K562 (cell line): ENCODE measurements at regions not wholly inside any gene's neighbourhood (a gene's known extent, or its start where the extent isn't known, plus 50 kb on each side); places are given as distances from the start of the nearest gene placed in this dataset.

Experiments
- ATAC-seq: fragments of 200-7000 bp; cut with Tn5 transposase; 3 replicates; pipeline ENCODE4 v1.9.1; 2020; ENCODE audit warnings: moderate library complexity
- BruUV-seq: library from RNA; stranded (reverse); fragments of 400-500 nt; replicated peaks from 2 replicates; lab custom pipeline; 2021; lab: Mats Ljungman, UMichigan
- CTCF ChIA-PET: fragments of 300-600 bp; formaldehyde crosslinking; extraction: SDS; loops from one replicate; lab custom pipeline; 2021; ENCODE audit warnings: low intra/inter-chr PET ratio; lab: Yijun Ruan, JAX
- POLR2A ChIA-PET: fragments of 300-600, 350-650 bp; sonication (Branson Sonifier 250); formaldehyde crosslinking; extraction: SDS; loops from one replicate; lab custom pipeline; 2021; ENCODE audit warnings: antibody characterized with exemption, inconsistent platforms; lab: Yijun Ruan, JAX
- DNase-seq, 4 experiments: peaks; one replicate each; pipeline versions ENCODE4 v3.0.0 to v3.0.0-alpha.2; 2011 to 2018; ENCODE audit warnings: low spot score in 3 of 4, mixed read lengths in 3 of 4; ENCODE audit errors: extremely low read depth in 1 of 4
- FAIRE-seq: peaks from 2 replicates; lab custom pipeline; 2011; peaks lifted over from hg19 to GRCh38; lab: Jason Lieb, UNC
- H2AFZ ChIP-seq: 2 replicates; pipeline ENCODE4 v1.6.0; 2011; ENCODE audit warnings: low read depth, low read length, control low read depth, inconsistent platforms
- H3K27ac ChIP-seq: fragments of 200-600 bp; 3 replicates; pipeline ENCODE4 v1.8.0; 2011; ENCODE audit warnings: low read depth, mild to moderate bottlenecking, control low read depth, inconsistent platforms, low read length, moderate library complexity, mixed read lengths; ENCODE audit errors: extremely low read depth
- H3K27me3 ChIP-seq, 2 experiments: fragments of 300-600 bp in 1 of 2; 2 replicates in 1 of 2; 3 replicates in 1 of 2; pipeline versions ENCODE4 v1.6.0 to v1.8.0; 2011; ENCODE audit warnings: inconsistent platforms in 2 of 2, low read length in 2 of 2, mild to moderate bottlenecking in 1 of 2, mixed read lengths in 1 of 2, moderate library complexity in 1 of 2; ENCODE audit not compliant: control insufficient read depth in 2 of 2, insufficient read depth in 2 of 2
- H3K36me3 ChIP-seq: fragments of 300-600 bp; 3 replicates; pipeline ENCODE4 v1.8.0; 2011; ENCODE audit warnings: mild to moderate bottlenecking, low read length, inconsistent platforms; ENCODE audit not compliant: control insufficient read depth, insufficient read depth
- H3K4me1 ChIP-seq, 2 experiments: fragments of 200-600 bp in 1 of 2; replicated peaks in 1 of 2; 2 replicates in 1 of 2; 3 replicates in 1 of 2; pipeline versions ENCODE4 v1.5.1 to v1.8.0; 2011; ENCODE audit warnings: inconsistent platforms in 2 of 2, low read length in 2 of 2, mild to moderate bottlenecking in 1 of 2, mixed read lengths in 1 of 2, moderate library complexity in 1 of 2; ENCODE audit not compliant: control insufficient read depth in 2 of 2, insufficient read depth in 2 of 2
- H3K4me2 ChIP-seq: 2 replicates; pipeline ENCODE4 v1.6.1; 2011; ENCODE audit warnings: low read length, control low read depth, inconsistent platforms, mixed read lengths; ENCODE audit not compliant: insufficient read depth
- H3K4me3 ChIP-seq: fragments of 200-600 bp; sonication (generic), shearing (Covaris generic); 2 replicates; pipeline ENCODE4 v1.5.1; 2016; ENCODE audit warnings: control low read depth, inconsistent platforms
- H3K79me2 ChIP-seq: fragments of 200-600 bp; 3 replicates; pipeline ENCODE4 v1.8.0; 2011; ENCODE audit warnings: low read length, inconsistent platforms; ENCODE audit not compliant: control insufficient read depth, insufficient read depth
- H3K9ac ChIP-seq, 2 experiments: 2 replicates each; pipeline versions ENCODE4 v1.6.0 to v1.6.1; 2011; ENCODE audit warnings: low read depth in 2 of 2, low read length in 2 of 2, control low read depth in 1 of 2, inconsistent platforms in 1 of 2, mild to moderate bottlenecking in 1 of 2, mixed read lengths in 1 of 2; ENCODE audit not compliant: insufficient read depth in 1 of 2
- H3K9me1 ChIP-seq: one replicate; pipeline ENCODE4 v1.6.0; 2011; ENCODE audit warnings: inconsistent platforms, mild to moderate bottlenecking, low read length, moderate library complexity; ENCODE audit not compliant: control insufficient read depth, insufficient read depth
- H3K9me3 ChIP-seq: replicated peaks from 2 replicates; pipeline ENCODE4 v1.5.1; 2011; ENCODE audit warnings: low read depth, low read length, inconsistent platforms; ENCODE audit not compliant: control insufficient read depth, insufficient read depth
- H4K20me1 ChIP-seq: replicated peaks from 2 replicates; pipeline ENCODE4 v1.6.1; 2011; ENCODE audit warnings: low read length, inconsistent platforms, mixed read lengths; ENCODE audit not compliant: control insufficient read depth, insufficient read depth
- BHLHE40 ChIP-seq: IDR thresholded peaks from 2 replicates; pipeline ENCODE4 v1.6.1; 2011; ENCODE audit warnings: low read length, improper control_type of control experiment
- POLR2H ChIP-seq: IDR thresholded peaks from 2 replicates; pipeline ENCODE4 v1.6.1; 2016; ENCODE audit warnings: missing genetic modification characterization, low read depth, mild to moderate bottlenecking, control low read depth, missing compliant biosample characterization, moderate library complexity
- TFE3 ChIP-seq: fragments of 450-650 bp; formaldehyde crosslinking; IDR thresholded peaks from 2 replicates; pipeline ENCODE4 v1.4.0; 2020; ENCODE audit warnings: mild to moderate bottlenecking, mixed read lengths
- USF1 ChIP-seq: sonication (generic); formaldehyde crosslinking; IDR thresholded peaks from 2 replicates; pipeline ENCODE4 v1.9.0; 2022; ENCODE audit warnings: mild to moderate bottlenecking, missing genetic modification reagents
- USF2 ChIP-seq: sonication (generic); formaldehyde crosslinking; IDR thresholded peaks from 2 replicates; pipeline ENCODE4 v1.5.0; 2020; ENCODE audit warnings: missing genetic modification reagents
- ZFP36 ChIP-seq: fragments of 150-350 bp; IDR thresholded peaks from 2 replicates; pipeline ENCODE4 v1.6.1; 2018; ENCODE audit warnings: low read length, low read depth; ENCODE audit not compliant: partially characterized antibody
- WGBS: fragments of 100-300 bp; shearing (Covaris generic); methylation state at CpG from one replicate; pipeline ENCODE4 v1.1.6; 2016; ENCODE audit warnings: low coverage, mixed read lengths; ENCODE audit not compliant: insufficient coverage; ENCODE audit errors: missing lambda C conversion rate; 5-methylcytosine and 5-hydroxymethylcytosine counted together
- in situ Hi-C: fragments of 300-500 bp; cut with MboI; formaldehyde crosslinking; loops from 4 replicates; pipeline ENCODE4 v1.15.0; 2018; ENCODE audit warnings: inconsistent platforms, mixed read lengths
- intact Hi-C: fragments of 100-400 bp; cut with micrococcal nuclease; formaldehyde crosslinking; loops from 2 replicates; pipeline ENCODE4 v1.14.2; 2022

GRCh38 chr18:22477222-22477621 lies 59.5 kb upstream of the CTAGE1 start:
- peak; percentile 60 for ATAC-seq
- no peak overlapping the region for H3K4me2 ChIP-seq
- no peak for TF ChIP-seq POLR2H
- TF ChIP-seq, all 486 proteins: peak for 0
- 18% methylated on average over 1 of the region's 1 CpG for WGBS
- Histone ChIP-seq H2AFZ (no peak overlapping the region), H3K79me2 (no peaks in the 10 kb centered on the region), H3K9me3 (no peaks in the 10 kb centered on the region), H3K27ac (no peak overlapping the region), H3K9me1 (no peaks in the 10 kb centered on the region), H3K4me1 (peaks cover 0 to under 1% of the 10 kb centered on the region in 2 experiments; a peak in 2 of 5 replicates), H4K20me1 (no peaks in the 10 kb centered on the region), H3K9ac (no peak overlapping the region), H3K36me3 (no peaks in the 10 kb centered on the region), H3K4me3 (no peak overlapping the region), H3K27me3 (peaks cover 0 to 13% of the 10 kb centered on the region in 2 experiments; a peak in 2 of 5 replicates)
- FAIRE-seq (no peak), DNase-seq (no peak)
- POLR2A ChIA-PET = interaction anchor here (0.8 kb wide), 1 partner anchor 14 kb away, joined by 3 read pairs; no protein-coding TSS in a partner anchor
- CTCF ChIA-PET = no interaction called here
- no TSS peak for BruUV-seq
- in situ Hi-C loops = no loop called here
- intact Hi-C loops = no loop called here

GRCh38 chr18:22482948-22483347 lies 65.2 kb upstream of the CTAGE1 start:
- Histone ChIP-seq H3K9ac (no peak overlapping the region), H3K27me3 (no peaks in the 10 kb centered on the region), H3K4me3 (no peak overlapping the region), H3K79me2 (no peaks in the 10 kb centered on the region), H3K36me3 (no peaks in the 10 kb centered on the region), H2AFZ (peak overlapping the region; percentile 72), H3K4me1 (peaks cover 0 to 17% of the 10 kb centered on the region in 2 experiments; a peak in 3 of 5 replicates), H3K27ac (no peak overlapping the region), H3K4me2 (peak overlapping the region; percentile 8; the same call in 1 of the 2 replicates), H4K20me1 (no peaks in the 10 kb centered on the region), H3K9me3 (no peaks in the 10 kb centered on the region), H3K9me1 (no peaks in the 10 kb centered on the region)
- ChIA-PET CTCF (no interaction called here), POLR2A (interaction anchor here (1.0 to 1.5 kb wide), 4 partner anchors 9 to 28 kb away, joined by 3 to 4 read pairs (median 4); no protein-coding TSS in a partner anchor)
- FAIRE-seq (peak; percentile 72), ATAC-seq (peak; percentile 34), DNase-seq (peak in 1 of 4 experiments; percentile 3)
- intact Hi-C loops = no loop called here
- TF ChIP-seq USF1 (peak; percentile 45; the same call in 1 of the 2 replicates), BHLHE40 (peak; percentile 35; the same call in 1 of the 2 replicates), TFE3 (CRISPR knock-in tag) (peak; percentile 76), ZFP36 (no peak), USF2 (CRISPR knock-in tag) (peak; percentile 54; the same call in 1 of the 2 replicates)
- WGBS = 8% methylated on average over 3 of the region's 3 CpGs
- in situ Hi-C loops = no loop called here
- no TSS peak for BruUV-seq
